HCT116 (cell line): ENCODE measurements at regions not wholly inside any gene's neighbourhood (a gene's known extent, or its start where the extent isn't known, plus 50 kb on each side); places are given as distances from the start of the nearest gene placed in this dataset.
"Not testable (repeated sequence)": the region's sequence is repeated elsewhere in the genome, so short reads cannot be mapped to it uniquely, and the experiment has no call there.

Source experiments
- ATF3 ChIP-seq: IDR thresholded peaks from 2 replicates; pipeline ENCODE4 v1.6.1; 2012
- CTCF ChIP-seq, 3 experiments: fragments of 200-600 bp in 1 of 3; sonication (generic) in 1 of 3; IDR thresholded peaks in 2 of 3; conservative IDR thresholded peaks in 1 of 3; 2 replicates each; pipeline ENCODE4 v1.5.1; 2012 to 2017; ENCODE audit warnings: low read depth in 2 of 3, low read length in 2 of 3, antibody characterized with exemption in 1 of 3, borderline replicate concordance in 1 of 3, control low read depth in 1 of 3, mild to moderate bottlenecking in 1 of 3, mixed read lengths in 1 of 3, mixed run types in 1 of 3, moderate library complexity in 1 of 3; ENCODE audit not compliant: insufficient read depth in 1 of 3
- MAX ChIP-seq: IDR thresholded peaks from 2 replicates; pipeline ENCODE4 v1.6.1; 2012
- POLR2A ChIP-seq: IDR thresholded peaks from 2 replicates; pipeline ENCODE4 v1.7.0; 2011; ENCODE audit warnings: borderline replicate concordance; ENCODE audit not compliant: insufficient read depth, insufficient read length; ENCODE audit errors: extremely low read depth
- POLR2AphosphoS5 ChIP-seq: IDR thresholded peaks from 2 replicates; pipeline ENCODE4 v1.6.1; 2011; ENCODE audit warnings: mild to moderate bottlenecking, low read depth, low read length, moderate library complexity
- RAD21 ChIP-seq: IDR thresholded peaks from 2 replicates; pipeline ENCODE4 v1.6.1; 2012; ENCODE audit warnings: low read depth, mild to moderate bottlenecking
- REST ChIP-seq: IDR thresholded peaks from 2 replicates; pipeline ENCODE4 v1.6.1; 2012; ENCODE audit warnings: low read depth
- SRF ChIP-seq: IDR thresholded peaks from 2 replicates; pipeline ENCODE4 v1.6.1; 2012; ENCODE audit warnings: low read depth
- YY1 ChIP-seq: IDR thresholded peaks from 2 replicates; pipeline ENCODE4 v1.6.1; 2011; ENCODE audit warnings: low read length, low read depth, moderate library complexity, mild to moderate bottlenecking; ENCODE audit not compliant: insufficient replicate concordance; ENCODE audit errors: extremely low read depth

GRCh38 chr4:137942815-137943214, 299.3 kb downstream of the SLC7A11 start:
- TF ChIP-seq CTCF (IDR thresholded peaks at IDR 0.05 in 2 of 3, conservative IDR thresholded peaks at IDR 0.05 in 1 of 3; ENCODE audit: borderline replicate concordance in 1 of 3, insufficient read depth in 1 of 3, low read depth in 2 of 3, low read length in 2 of 3); REST; ATF3; POLR2A; RAD21; MAX; POLR2AphosphoS5; YY1; SRF: not testable (repeated sequence)
